CD4-positive, alpha-beta T cell treated with Interleukin-4 for 1 hour (primary cell): ENCODE measurements at regions not wholly inside any gene's neighbourhood (a gene's known extent, or its start where the extent isn't known, plus 50 kb on each side); places are given as distances from the start of the nearest gene placed in this dataset.

Experiments used
- DNase-seq, 2 donors: peaks; one replicate each; pipeline ENCODE4 v3.0.0-alpha.2; 2020 to 2022

GRCh38 chr22:42217752-42218280 lies 52.6 kb downstream of the TCF20 start:
- no peak for DNase-seq

DNA sequence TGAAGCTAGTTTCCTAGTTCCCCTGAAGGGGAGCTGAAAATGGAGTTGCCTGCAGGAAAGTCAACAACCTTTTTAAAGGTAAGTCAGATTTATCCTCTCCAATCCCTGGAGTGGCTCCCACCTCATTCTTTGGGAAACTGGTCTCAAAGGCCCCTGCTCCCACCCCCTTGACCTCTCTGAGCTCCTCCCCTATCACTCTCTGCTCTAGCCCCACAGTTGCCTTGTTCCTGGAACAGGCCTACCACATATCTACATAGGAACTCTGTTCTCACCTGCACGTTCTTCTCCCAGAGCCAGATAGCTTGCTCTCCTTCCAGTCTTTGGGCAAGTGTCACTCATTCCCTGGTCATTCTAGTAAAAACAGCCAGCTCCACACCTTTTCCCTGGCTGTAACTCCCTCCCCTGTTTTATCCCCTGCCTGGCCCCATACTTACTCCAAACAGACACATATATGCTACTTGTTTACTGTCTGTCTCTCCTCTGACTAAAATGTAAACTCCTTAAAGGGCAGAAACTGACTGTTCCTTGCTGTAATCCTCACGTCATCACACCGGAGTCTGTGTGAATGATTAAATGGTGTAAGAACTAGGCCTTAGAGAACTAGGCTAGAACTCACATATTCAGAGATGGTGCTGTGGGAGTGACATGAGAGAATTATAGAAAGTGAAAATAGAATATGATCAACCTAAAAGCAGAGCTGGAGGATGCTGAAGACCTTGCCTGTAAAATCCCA lies 53.3 kb downstream of the TCF20 start:
- DNase-seq, result peak in 1 of 2 donors; percentile 8

DNA sequence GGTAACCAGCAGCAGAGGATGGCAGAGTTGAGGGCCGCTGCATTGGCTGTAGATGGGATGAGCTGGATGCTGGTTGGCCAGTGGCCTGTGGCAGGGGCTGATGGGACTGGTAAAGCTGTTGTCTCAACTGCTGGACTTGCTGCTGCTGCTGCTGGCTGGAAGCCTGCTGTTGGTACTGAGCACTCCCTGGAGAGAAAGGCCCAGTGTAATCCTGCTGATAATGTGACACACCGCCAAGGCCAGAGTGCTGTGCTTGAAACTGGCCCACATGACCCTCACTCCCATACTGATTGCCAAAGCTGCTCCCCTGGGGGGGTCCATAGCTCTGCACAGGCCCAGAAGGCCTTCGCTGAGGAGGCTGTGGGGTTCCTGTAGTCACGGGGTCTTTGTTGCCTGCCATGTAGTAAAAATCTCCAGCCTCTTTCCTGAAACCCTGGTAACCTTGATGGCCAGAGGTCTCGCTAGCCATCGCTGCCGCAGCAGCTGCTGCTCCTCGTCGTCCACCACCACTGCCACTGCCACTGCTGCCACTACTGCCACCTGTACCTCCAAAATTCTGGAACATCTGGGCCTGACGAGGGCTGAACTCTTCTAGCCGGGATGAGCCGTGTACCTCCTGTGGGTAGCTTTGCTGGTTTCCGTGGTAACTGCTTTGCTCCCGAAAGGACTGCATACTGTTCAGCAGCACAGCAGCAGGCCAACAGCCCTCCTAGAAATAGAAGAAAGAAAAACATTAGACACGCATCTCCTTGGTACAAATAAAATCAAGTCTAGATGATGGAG lies 55.6 kb downstream of the TCF20 start:
- no peak for DNase-seq

GRCh38 chr22:42208362-42208761 lies 62.1 kb downstream of the TCF20 start:
- peak in 1 of 2 donors; percentile 20 for DNase-seq

DNA sequence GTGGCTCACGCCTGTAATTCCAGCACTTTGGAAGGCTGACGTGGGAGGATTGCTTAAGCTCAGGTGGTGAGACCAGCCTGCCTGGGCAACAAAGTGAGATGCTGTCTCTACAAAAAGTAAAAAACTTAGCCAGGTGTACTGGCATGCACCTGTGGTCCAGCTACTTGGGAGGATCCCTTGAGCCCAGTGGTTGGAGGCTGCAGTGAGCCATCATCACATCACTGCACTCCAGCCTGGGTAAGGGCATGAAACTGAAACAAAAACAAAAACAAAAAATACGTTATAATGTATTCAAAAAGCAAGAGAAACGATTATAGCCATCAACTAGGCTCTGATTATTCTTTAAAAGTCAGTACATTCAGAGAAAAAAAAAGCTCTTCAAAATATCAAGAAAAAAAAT lies 62.5 kb downstream of the TCF20 start:
- no peak for DNase-seq

- no peak for DNase-seq
Observed at GRCh38 chr22:42203609-42204008, 66.8 kb downstream of the TCF20 start.

GRCh38 chr22:42202669-42203068 lies 67.8 kb downstream of the TCF20 start:
- DNase-seq, result peak; percentile 53 to 56

DNA sequence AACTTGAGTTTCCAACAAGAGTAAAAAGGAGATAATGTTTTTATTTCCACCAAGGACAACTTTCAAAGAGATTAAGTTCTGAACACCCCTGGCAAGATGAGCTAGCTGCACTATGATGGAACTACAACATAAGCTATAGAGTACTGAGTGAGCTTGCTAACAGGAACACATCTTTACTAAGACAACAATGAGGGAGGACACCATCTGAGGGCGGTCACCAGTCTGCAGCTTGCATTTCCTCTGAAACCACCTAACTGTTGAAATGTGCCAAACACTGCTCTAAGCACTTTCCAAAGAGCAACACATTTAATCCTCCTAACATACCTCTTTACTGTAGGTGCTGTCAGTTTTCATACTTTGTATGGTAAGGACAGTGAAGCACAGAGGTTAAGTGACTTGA lies 68.4 kb downstream of the TCF20 start:
- DNase-seq, result peak; percentile 20 to 60

GRCh38 chr22:42199025-42199424 lies 68.4 kb upstream of the CYP2D6 start:
- no peak for DNase-seq

DNA sequence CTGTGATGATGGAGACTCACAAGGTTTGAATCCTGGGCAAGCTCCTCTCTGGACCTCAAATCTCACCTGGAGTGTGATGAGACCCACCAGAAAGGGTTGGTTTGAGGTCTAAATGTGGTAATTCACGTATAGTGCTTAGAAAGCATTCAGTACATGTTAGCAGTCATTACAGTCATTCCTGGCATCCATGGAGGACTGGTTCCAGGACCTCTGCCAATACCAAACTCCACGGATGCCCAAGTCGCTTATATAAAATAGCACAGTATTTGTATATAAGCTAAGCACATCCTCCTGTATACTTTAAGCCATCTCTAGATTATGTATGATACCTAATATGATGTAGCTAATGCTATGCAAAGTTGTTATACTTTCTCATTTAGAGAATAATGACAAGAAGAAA lies 67.6 kb upstream of the CYP2D6 start:
- no peak for DNase-seq

DNA sequence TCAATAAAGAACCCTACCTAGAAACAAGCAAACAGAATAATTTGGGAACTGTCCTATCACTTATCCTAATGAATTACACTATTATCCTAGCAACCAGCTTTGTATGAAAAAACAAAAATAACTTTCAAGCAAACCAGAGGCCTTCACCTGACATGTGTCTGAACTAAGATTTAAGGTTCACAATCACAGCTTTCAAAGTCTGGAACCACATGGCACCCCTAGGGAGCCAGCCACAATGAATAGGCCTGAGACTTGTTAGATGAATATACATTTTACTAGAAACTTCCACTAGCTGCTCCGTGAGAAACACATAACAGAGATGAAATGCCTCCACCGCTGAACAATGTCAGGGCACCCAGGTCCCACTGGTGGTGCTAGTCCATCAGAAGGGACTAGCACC lies 65.8 kb upstream of the CYP2D6 start:
- no peak for DNase-seq

DNA sequence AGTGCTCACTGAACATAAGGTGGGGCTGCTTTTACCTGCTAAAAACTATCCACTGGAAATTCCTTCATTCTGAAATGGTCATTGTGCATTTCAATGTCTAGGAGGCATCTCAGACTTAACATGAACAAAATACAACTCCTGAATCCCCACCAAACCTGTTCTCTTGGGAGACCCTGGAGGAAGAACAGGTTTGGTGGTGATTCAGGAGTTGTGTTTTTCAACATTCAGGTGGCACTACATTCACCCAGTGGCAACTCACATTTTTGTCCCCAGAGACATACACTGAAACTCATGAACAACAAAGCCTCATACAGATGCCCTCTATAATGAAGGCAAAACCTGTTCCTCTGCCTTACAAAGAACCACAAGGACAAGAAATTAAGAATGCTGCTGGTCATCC lies 64.3 kb upstream of the CYP2D6 start:
- no peak for DNase-seq

DNA sequence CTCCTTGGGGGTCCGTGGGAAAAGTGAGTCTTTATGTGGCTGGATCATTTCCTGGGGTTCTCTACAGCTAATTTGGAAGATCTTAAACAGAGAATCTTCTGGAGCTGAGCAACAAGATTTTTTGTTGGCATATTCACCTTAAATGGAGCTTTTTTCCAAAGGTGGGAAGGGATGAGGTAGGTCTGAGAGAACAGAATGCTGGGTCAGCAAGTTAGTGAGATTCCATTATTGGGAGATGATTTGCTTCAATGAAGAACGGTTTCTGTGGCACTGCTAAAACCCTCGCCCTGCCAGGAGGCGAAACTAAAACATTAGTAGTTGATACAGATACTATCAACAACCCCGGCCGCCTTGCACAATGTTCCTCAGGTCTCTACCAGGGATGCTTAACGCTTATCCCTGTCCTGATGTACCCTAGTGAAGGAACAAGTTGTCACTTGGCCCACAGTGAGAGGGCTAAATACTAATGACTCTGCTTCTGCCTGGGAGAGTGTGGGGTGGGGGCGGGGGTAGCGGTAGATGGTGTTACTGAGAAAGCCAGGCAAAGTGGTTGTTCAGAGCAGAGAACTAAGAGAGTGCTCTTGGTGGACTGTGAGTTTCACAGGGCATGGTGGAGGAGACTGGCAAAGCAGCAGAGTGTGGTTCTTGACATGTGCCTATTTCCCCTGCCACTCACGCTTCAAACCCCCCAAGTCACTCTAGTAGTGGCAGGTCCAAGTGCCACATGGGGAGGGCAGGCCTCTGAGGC lies 63.7 kb upstream of the CYP2D6 start:
- DNase-seq, result no peak

- no peak for DNase-seq
Observed at GRCh38 chr22:42192547-42192946, 61.9 kb upstream of the CYP2D6 start.

DNA sequence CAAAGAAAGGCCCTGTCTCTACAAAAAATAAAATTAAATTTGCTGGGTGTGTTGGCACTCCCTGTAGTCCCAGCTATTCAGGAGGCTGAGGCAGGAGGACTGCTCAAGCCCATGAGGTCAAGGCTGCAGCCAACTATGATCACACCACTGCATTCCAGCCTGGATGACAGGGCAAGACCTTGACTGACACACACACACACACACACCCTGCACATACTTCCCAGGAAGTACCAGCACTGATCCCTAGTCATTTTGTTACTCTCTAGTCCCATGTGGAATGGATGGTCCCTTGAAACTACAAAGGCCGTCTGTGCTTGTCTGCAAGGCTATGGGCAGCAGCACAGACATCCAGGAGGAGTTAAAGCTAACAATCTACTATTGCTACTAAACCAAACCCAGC lies 59.7 kb upstream of the CYP2D6 start:
- DNase-seq, result no peak

- DNase-seq, result no peak
Observed at GRCh38 chr22:42189761-42190160, 59.2 kb upstream of the CYP2D6 start.

DNA sequence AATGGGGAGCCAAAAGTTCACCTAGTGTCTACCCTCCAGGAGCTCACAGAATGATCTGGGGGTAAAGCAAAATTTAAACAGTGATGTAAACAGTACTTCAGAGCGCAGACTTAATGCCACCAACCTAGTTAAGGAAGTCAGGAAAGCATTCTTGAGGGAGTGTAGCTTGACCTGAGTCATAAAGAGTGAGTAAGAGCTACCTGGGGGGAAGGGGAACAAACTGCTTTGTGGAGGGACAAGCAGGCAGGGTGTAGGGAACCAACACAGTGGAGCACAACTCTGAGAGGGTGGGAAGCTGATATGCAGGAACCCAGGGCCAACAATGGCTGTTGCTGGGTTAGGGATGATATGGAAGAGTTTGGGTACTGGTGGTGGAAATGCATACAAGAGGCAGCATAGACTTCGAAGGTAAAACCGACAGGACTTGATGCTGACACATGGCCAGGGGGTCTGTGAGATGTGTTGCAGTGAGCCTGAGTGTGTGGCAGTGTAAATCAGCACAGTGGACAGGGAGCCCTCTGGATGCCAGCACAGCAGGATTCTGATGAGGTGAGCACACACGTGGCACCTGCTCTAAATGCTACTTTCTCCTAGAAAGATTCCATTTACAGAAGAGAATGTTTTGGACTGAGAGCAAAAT lies 58.3 kb upstream of the CYP2D6 start:
- no peak for DNase-seq

GRCh38 chr22:42187646-42188045 lies 57.0 kb upstream of the CYP2D6 start:
- no peak for DNase-seq

DNA sequence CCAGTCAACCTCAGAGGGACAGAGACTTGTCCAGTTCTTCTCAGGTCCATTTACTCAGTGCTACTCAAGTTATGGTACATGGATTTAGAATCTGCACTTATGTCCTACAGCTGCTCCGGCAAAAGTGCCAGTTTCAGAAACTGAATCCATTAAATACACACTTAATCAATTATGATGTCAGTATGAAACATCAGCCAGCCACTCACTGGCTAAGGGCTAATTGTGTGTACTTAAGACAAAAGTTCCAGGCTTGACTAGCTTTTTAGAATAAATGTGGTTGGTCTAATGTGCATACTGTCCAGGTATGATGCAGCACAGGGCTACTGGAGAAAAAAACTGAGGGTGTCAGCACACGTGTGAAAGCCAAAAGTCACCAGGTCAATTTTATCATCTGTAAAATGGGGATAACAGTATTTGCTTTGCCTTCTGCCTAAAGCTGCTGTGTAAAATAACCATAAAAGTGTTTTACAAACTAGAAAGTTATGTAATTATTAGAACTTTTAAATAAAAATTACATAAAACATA lies 55.4 kb upstream of the CYP2D6 start:
- DNase-seq, result no peak

- no peak for DNase-seq
Observed at GRCh38 chr22:42184852-42185251, 54.2 kb upstream of the CYP2D6 start.

DNA sequence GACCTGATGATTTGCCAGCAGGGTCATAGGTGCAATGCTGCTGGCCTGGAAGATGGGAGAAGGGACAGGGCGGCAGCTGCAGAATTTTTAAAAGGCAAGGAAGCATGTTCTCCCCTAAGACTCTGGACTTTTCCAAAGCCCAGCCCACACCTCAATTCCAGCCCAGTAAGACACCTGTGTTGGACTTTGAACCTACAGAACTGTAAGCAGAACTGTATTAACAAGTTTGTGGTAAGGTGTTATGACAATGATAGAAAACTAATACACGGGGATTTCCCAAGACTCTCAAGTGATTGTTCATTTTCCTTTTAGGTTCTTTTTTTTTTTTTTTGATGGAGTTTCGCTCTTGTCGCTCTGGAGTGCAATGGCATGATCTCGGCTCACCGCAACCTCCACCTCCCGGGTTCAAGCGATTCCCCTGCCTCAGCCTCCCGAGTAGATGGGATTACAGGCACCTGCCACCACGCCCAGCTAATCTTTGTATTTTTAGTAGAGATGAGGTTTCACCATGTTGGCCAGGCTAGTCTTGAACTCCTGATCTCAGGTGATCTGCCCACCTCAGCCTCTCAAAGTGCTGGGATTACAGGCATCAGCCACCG lies 53.0 kb upstream of the CYP2D6 start:
- DNase-seq, result peak in 1 of 2 donors; percentile 68

DNA sequence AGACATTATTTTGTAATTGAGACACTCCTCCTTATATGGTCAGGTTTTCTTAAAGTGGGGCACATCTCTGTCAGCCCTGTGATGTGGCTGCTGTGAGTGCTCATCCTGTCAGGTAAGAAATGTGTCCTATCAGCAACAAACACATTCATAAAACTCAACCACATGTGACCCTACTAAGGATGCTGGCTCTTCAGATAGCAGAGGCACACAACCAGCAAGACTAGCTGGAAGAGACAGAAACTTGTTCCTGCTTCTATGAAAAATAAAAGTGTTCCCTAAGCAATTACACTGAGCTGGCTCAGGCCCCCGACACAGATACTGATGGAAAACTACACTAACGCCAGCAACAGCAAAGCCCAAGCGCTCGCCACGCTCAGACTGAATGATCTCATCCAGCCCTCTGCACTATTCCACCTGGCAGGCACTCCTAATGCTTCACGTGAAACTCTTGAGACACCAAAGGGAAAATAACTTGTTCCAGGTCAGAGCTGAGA lies 49.8 kb upstream of the CYP2D6 start:
- DNase-seq, result peak; percentile 59 to 80
